ENCODE measurements at regions not wholly inside any gene's neighbourhood (a gene's known extent, or its start where the extent isn't known, plus 50 kb on each side); places are given as distances from the start of the nearest gene placed in this dataset.
"Not testable (repeated sequence)": the region's sequence is repeated elsewhere in the genome, so short reads cannot be mapped to it uniquely, and the experiment has no call there.

DNA sequence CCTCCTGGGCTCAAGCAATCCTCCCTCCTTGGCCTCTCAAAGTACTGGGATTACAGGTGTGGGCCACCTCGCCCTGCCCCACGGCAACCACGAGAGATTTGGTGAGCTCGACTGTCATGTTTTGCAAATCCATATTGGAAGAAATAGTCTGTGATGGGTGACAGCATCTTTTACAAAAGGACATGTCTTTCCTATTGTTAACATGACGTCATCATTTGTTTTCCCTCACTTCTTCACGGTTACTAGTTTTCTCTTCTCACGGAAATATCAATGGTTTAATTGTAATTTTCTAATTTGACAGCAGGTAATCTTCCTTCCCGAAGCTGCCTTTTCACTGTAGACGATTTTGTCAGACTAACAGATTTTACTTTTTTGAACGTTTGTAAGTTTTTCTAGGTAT is 110.8 kb upstream of the GREM2 start:
- no peak for DNase-seq

DNA sequence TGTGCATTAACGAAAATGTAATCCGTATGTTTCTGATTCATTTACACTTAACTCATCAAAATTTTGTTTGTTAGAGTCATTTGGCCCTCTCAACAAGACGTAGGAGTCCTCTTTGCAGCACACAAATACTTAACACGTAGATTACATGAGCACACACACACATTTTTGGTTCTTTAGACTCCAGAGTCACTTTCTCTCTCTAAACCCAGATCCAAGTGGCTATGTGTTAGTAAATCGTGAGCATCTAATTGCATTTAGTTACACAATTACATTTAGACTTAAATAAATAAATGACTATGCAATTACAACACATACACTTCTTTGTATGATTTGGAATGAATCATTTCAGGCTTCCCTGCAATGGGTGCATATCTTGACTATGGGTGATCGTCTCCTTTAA is 109.0 kb upstream of the GREM2 start:
- peak; percentile 64 for DNase-seq

DNA sequence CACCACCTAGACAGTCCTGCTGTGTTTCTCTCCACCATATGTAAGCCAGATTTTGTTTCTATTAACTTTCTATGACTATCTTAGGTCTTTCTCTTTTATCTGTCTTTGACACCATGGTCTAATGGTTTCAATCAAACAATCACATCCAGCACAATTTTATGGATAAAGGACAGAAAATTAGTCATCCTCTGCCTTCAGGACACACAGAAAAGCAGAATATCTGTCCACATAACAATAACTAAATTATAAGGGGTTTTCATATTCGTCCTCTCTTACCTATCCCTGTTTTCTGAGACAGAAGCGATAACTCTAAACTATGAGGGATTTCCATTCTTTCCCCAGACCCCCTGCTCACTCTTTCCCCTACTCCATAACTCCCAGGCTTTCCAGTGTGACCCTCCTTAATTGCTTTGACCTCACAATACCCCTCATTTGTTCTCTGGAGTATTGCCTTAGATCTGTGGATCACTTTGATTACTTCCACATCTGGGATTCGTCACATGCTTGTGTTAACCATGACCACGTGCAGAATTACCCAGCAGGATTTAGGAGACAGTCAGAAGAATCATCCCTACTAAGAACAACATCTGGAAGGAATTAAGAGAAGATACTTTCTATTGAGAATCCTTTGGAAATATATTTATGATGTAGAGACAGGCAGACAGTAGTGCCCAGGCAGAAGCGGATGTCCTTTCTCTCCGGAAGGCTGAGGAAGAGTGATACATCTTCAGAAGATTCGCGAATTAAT is 108.2 kb upstream of the GREM2 start:
- DNase-seq: peak; percentile 90

DNA sequence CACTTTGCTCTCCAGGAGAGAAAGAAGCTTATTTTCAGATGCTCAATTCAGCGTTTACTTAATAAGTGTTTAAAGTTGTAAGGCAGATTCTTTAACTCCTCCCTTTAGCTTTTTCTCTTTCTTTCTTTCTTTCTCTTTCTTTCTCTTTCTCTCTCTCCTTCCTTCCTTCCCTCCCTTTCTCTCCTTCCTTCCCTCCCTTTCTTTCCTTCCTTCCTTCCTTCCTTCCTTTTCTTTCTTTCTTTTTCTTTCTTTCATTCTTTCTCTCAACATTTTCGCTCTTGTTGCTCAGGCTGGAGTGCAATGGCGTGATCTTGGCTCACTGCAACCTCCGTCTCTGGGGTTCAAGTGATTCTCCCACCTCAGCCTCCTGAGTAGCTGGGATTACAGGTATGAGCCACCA is 104.6 kb upstream of the GREM2 start:
- DNase-seq: not testable (repeated sequence)

DNA sequence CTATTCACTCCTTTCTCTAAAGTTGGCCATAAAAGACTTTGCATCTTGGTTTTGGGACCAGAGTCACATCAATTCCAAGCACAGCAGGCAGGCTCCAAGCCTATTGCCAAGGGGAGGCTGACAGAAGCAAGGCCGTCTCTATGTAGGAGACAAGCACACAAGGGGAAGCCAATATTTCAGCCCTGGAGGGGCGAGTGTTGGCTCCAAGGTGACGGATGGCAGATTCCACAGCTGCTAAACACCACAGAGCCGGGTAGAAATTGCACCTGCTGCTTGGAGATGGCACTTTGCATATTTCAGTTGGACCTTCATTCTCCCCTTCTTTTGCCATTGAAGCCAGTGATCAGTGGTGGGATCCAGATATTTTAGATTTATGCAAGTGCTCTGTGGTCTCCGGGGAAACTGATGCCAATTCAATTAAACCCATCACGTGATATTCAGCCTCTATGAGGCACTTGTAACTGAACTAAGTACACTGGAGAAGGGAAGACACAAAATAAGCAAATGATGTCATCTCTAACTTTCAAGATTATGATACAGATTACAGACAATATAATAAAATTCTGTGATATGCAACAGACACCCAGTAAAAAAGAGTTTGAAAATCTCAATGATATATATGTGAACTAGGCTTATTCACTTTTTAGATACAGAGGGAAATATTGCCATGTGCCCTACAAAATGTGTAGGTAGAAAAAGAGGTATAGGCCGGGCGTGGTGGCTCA is 102.8 kb upstream of the GREM2 start:
- no peak for DNase-seq

DNA sequence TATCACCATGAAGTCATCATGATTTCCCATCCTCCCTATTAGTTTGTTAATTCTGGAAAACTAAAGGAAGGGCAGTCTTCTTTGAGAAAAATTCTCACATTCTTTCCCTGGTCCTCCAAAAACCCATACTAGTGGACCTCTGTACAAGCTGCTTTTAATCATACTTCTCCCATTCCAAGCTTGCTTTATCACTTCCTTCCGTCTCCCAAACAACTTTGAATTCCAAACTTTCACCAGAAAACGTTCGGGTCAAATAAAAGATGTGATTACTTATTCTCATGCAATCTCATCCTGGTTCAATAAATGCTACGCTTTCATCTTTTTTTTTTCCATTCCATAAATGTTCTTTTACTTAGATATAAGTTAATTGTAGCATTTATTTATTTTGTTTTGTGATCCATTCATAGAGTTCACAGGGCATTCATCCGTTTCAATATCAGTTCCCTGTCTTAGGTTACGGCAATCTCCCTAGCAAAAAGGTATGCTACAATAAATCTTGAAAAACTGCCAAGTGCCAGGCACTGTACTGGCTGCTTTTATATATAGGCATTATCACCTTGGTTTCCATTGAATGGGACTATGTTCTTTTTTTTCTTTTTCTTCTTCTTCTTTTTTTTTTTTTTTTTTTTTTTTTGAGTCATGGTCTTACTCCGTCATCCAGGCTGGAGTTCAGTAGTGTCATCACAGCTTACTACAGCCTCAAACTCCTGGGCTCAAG is 100.2 kb upstream of the GREM2 start:
- DNase-seq: peak; percentile 85

DNA sequence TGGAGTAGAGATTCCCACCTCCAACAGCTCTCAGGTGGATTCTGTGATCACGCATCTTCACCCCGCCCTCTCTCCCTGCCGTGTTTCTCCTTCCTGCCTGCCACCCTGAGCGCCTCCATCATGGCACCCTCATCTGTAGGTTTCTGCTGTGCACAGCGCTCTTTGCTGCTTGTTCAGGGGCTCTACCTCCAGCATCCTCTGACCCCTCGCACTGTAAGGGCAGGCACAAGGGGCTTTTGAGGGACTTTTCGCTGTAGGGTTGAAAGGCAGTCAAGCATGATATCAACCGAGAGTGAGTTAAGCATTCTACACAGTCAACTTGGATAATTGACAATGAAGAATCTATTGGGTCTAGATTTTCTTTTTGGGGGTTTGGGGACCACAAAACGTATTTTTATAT is 99.1 kb upstream of the GREM2 start:
- no peak for DNase-seq

DNA sequence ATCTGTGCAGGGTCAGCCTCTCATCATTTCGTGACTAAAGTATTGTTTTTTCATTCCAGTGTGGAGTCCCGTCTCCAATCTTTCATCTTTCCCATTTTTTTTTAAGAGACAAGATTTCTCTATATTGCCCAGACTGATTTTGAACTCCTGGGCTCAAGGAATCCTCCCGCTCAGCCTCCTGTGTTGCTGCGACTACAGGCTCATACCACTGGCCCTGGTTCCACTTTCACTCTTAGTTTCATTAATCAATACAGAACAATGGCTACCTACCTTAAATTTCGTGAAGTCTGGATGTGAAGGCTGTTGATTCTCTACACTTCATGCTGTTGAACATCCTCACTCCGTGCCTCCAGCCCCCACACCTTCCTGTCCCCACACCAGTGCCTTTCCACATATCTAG is 97.7 kb upstream of the GREM2 start:
- DNase-seq: no peak

DNA sequence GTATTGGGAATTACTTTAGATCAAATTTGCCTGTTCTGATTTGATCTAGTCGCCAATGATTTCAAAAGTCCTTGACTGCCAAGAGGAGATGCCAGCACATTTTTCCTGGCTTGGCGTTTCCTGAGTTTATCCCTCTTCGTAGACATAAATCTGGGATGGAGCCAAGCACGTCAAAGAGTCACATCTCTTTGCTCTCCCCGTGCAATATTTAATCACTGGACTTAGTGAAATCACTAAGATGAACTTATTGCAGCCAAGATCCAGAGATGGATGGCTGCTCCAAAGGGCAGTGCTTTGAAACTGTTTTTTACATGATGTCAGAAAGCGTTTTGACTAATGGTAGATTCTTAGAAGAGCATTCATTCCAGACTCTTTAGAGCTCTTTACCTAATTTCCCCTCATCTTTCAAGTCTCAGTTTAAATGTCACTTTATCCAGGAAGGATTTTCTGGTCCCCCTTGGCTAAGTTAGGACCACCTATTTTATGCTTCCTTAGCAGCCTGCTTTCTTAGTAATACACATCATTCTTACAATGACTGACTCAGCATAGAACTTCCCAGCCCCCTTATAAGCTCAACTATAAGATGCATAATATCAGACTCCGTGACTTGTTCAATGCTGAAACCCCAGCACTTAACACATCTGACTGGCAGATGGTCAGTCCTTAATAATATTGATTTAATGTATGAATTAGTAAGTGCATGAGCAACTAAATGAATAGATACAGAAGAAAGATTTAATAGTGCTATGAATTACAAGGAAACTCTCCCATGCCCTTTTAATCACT is 94.4 kb upstream of the GREM2 start:
- DNase-seq: peak; percentile 68

DNA sequence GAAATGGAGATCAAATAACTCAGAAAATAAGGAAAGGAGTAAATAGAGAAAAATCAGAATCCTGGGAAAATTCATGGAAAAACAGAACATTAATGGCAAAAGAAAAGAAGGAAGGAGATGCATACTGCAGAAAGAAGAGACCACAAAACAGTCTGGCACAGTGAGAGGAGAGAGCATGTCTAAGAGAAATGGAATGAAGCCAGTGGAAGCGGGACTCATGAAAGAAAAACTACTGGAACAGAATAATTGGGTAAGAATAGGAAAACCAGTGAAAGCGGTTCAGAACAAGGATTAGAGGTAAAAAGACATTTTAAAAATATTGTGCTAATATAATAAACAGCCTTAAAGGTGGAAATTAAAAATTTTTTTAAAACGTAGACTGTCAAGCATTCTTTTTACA is 93.6 kb upstream of the GREM2 start:
- peak; percentile 79 for DNase-seq

DNA sequence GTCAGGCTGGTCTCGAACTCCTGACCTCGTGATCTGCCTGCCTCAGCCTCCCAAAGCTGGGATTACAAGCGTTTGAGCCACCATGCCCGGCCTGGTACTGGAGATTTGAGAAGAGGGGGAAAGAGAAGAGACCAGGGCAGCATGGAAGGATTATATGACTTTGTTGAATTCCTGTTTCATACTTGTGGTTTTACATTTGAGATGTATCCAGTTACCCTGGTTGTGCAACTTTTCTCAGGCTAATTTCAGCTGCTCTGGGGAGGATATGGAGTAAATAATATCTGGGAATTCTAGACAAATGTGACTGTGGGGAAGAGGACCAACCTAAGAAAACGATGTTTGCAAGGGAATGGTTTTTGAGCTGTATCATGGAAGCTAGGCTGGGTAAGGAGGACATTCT is 89.5 kb upstream of the GREM2 start:
- peak; percentile 92 for DNase-seq

DNA sequence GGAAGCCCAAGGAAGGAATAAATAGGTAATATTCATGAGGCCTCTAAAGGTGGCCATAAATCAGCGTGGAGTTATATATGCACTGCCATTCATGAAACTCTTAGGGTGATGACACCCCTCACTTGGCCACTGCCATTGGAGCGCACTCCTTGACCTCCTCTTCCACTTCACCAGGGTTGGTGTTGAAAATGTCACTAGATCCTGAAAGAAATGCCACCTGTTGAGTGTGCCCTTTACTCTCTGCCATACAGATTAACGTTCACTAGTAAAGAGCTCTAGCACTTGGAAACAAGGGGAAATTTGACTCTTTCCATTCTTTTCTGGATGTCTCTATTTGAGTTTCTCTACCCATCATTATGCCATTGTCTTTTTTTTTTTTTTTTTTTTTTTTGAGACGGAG is 83.5 kb upstream of the GREM2 start:
- no peak for DNase-seq

DNA sequence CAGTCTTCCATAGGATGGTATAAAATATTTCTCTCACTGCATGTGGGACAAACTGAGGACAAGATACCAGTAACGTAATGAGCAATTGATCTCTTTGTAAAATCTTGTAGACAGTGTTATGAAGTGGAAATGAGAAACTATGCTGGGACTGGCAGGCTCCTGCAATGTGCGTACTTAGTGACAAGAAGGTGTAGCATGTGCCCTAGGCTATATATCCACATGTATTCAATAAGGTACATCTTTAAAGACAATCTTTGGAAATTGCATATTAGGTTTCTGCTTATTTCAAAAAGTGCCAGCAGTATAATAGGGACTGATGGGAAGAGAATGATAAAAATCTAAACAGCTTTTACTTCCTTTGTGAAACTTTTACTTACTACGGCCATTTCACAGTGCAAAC is 81.9 kb upstream of the GREM2 start:
- no peak for DNase-seq

DNA sequence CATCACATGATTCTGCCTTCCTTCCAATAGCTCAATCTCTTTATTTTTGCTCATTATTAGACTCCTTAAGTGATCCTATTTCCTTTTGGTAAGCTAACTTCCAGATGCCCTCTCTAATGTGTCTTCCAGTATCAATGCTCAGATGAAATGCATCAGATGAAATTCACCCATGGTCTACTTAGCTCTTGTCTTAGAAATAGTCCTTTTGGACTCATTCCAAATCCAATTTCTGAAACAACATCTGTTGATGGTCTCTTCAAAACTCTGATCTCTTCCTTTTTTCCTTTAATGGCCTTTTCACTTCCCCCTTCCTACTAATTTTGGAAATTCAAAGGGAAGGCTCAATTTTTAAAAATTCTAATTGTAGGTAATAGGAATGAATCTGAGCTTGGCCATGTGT is 81.1 kb upstream of the GREM2 start:
- no peak for DNase-seq

DNA sequence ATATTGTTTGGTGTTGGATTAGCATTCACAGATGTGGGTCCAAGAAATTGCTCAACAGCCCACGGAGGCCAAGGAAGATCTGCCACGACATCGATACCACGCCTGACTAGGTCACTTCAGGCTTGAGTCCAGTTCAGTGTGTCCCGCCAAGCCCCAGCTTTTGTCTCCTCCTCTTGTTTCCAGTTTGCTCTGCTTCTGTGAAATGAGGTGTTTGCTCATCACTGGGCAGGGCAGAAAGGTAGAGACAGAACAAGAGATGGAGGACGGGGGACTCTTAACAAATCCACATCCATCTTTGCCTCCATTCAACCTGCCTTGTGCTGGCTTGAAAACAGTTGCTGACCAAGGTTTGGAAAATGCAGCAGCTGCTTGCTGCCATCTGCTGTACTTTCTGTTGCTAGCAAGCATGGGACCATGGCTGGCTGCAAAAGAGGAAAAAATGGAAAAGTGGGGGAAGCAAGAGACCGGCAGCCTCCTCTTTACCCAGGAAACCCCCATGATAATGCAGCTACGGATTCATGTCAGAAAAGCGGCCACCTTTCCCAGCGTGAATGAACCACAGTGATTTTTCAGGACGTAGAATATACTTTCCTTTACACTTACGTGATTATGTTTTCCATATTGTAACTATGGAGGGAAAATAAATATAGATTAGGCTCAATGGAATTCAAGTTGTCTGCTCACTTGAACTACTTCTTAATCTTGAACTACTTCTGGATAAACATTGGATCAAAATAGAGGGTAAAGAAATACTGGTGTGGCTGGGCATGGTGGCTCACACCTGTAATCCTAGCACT is 80.2 kb upstream of the GREM2 start:
- peak; percentile 71 for DNase-seq

DNA sequence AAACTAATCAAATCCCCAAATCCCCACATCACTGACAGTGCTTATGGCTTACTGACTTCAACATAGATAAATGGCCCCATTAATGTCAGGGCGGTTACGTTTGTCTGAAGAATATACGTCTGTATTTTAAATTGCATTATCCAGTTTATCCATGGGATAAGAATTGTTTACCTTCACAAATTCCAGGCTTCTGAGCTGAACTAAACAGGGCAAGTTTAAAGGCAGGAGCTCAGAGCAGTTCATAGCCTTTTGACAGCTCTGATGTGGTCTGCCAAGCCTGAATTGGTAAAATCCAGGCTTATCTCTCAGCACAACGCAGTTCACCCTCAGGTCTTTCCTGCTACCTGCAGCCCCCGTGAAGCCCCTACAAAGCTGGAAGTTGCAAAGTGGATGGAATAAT is 79.5 kb upstream of the GREM2 start:
- DNase-seq: no peak

DNA sequence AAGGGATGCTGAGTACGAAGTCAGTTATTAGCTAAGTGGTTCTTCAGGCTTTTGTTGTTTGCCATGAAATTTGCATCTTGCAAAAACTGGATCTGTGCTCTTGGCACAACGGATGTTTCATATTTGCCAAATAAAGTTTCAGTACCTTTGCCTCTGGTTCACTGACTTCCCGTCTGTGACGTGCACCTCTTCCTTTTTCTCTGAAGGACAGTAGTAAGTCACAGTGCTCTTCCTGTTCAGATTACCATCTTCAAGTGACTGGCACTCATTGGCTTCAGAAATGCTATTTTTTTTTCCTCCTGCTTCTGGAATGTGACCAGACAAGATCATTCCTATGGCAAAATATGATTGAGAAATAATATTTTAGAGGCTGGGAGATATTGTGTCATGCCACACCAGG is 75.9 kb upstream of the GREM2 start:
- DNase-seq: no peak

DNA sequence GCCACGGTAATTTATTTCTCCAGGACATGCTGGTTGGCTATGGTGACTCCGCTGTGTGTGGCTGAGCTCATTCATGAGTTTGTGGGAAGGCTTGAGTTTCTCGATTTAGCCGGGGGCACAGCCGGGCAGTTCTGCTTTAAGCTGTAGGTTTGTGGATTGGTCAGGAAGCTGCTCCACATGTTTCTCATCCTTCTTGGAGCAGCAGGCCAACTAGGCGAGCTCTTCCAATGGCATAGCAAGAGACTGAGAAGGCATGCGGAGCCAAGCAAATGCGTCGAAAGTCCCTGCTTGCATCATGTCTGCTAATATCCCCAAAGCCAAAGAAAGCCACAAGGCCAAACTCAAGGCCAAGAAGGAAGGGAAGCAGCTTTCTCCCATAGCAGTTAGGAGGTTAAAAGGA is 71.6 kb upstream of the GREM2 start:
- DNase-seq: peak; percentile 24

DNA sequence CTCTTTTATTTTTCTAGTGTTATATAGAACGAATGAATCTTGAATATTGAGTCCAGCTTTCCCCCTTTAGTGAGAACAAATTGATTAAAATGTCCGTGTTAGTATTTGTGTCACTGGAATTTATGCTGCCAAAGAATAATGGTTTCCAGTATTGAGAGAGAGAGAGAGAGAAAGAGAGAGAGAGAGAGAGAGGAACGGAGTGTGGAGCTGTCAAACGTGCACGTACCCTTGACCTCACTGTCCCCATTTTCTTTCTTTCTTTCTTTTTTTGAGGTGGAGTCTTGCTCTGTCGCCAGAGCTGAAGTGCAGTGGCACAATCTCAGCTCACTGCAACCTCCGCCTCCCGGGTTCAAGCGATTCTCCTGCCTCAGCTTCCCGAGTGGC is 70.9 kb upstream of the GREM2 start:
- DNase-seq: no peak

DNA sequence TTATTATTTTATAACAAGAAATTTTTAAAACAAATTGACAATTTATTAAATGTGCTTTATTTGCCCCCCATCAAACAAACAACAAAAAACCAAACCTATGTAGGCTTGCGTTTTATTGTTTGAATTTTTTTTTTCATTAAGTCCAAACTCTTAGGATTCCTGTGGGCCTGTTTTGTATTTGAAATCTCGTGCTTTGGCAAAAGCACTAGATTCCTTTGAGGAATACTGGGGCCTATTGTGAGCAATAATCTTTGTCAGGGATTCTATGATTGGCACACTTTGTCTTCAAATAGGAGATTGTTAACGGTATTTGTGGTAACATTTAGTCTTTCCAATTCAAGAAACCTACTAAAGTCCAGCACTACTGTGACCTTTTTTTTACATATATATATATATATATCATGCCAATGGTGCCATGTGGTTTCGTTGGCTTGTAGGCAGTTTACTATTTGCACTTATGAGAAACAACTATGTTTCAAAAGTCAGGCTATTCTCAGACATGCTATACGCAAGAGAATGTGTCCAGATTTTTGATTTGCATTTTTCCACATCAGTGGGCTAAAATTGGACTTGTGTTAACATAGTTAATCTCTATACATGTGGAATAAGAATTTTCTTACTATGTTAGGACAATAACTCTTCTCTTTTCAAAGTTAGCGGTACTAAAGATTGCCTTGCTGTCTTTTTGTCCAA is 70.4 kb upstream of the GREM2 start:
- no peak for DNase-seq

DNA sequence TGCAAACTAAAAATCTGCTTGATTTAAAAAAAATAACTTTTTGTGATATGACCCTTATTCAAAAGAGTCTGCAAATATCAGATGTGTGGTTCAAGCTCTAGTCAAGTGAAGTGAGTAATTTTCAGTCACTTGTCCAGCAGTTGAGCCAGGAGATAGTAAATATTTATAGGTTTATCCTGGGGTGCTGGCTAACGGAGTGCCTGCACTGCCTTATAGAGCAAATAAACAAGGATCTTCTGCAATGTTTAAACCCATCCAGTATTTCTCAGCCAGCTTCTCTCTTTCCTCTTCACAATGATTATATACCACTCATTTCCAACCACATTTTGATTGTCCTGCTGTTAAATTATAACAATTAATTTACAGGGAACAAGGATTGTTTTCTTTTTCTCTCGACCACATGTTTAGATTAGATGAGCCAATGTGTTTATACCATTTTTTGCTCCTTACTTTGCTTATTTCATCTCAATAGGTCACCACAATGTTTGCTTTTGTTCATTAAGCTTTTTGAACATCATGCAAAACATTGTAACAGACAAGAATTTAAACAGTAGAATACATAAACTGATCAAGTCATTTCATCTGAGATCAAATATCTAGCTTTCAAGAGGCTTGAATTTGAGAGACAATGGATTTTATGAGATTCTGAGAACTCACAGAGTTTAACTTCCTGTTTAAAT is 60.3 kb upstream of the GREM2 start:
- DNase-seq: no peak

Data from fibroblast of skin of right quadriceps (primary cell).